ENCODE measurements at regions not wholly inside any gene's neighbourhood (a gene's known extent, or its start where the extent isn't known, plus 50 kb on each side); places are given as distances from the start of the nearest gene placed in this dataset.

- ATAC-seq, result no peak
- H3K4me3 ChIP-seq (replicated peaks in 1 of 3; ENCODE audit: insufficient read depth in 1 of 3, low read depth in 2 of 3, low read length in 3 of 3), result no peak overlapping the region
- no peaks in the 10 kb centered on the region for H3K4me1 ChIP-seq (ENCODE audit: insufficient read depth, low read length)
- no peak overlapping the region for H3K9ac ChIP-seq (ENCODE audit: insufficient read depth, low read depth, low read length)
- ChIA-PET POLR2A (no interaction called here), CTCF (ENCODE audit: low intra/inter-chr PET ratio, low total read pairs) (no interaction called here)
- H3K4me2 ChIP-seq (ENCODE audit: low read depth, low read length), result no peak overlapping the region
- no peak overlapping the region for H3K27ac ChIP-seq (ENCODE audit: extremely low read length, insufficient read depth, low read length)
- 64% methylated on average over 6 of the region's 6 CpGs for WGBS (ENCODE audit: low lambda C conversion rate)
- TF ChIP-seq FOSL1 (CRISPR knock-in tag; IDR thresholded peaks at IDR 0.05; ENCODE audit: borderline replicate concordance) (no peak), JUNB (CRISPR knock-in tag; IDR thresholded peaks at IDR 0.05; ENCODE audit: borderline replicate concordance) (no peak), CSRNP1 (CRISPR knock-in tag; IDR thresholded peaks at IDR 0.05) (no peak), ESRRA (CRISPR knock-in tag; IDR thresholded peaks at IDR 0.05; ENCODE audit: low read depth) (no peak), HES4 (CRISPR knock-in tag; IDR thresholded peaks at IDR 0.05; ENCODE audit: borderline replicate concordance) (no peak), ZNF790 (CRISPR knock-in tag; IDR thresholded peaks at IDR 0.05; ENCODE audit: borderline replicate concordance) (no peak), PTBP1 (IDR thresholded peaks at IDR 0.05; ENCODE audit: low read depth, low read length, poor library complexity, severe bottlenecking) (no peak), SALL1 (CRISPR knock-in tag; IDR thresholded peaks at IDR 0.05) (no peak), GMEB1 (CRISPR knock-in tag; IDR thresholded peaks at IDR 0.05; ENCODE audit: borderline replicate concordance) (no peak), CBX1 (IDR thresholded peaks at IDR 0.05; ENCODE audit: low read depth) (no peak), ZNF232 (CRISPR knock-in tag; IDR thresholded peaks at IDR 0.05; ENCODE audit: borderline replicate concordance) (no peak), NAIF1 (CRISPR knock-in tag; IDR thresholded peaks at IDR 0.05; ENCODE audit: borderline replicate concordance) (no peak)
- BruUV-seq (replicated peaks), result no TSS peak
- in situ Hi-C loops (cut with HindIII; ENCODE audit: extremely low pct_ligation_motif_present, low pct_unique_long_range_greater_than_20kb), result no loop called here
- no peak for DNase-seq (ENCODE audit: low spot score)
- H2AFZ ChIP-seq (ENCODE audit: low read length), result no peak overlapping the region
- H3K79me2 ChIP-seq (ENCODE audit: insufficient read depth, low read length), result no peaks in the 10 kb centered on the region
- no peaks in the 10 kb centered on the region for H4K20me1 ChIP-seq (ENCODE audit: insufficient read depth, low read length)
- H3K9me3 ChIP-seq (ENCODE audit: low read length), result no peaks in the 10 kb centered on the region
- no peaks in the 10 kb centered on the region for H3K27me3 ChIP-seq (ENCODE audit: control insufficient read depth in 1 of 2, insufficient read depth in 2 of 2, low read length in 2 of 2)
- no peaks in the 10 kb centered on the region for H3K36me3 ChIP-seq (replicated peaks in 1 of 2; ENCODE audit: control insufficient read depth in 1 of 2, insufficient read depth in 2 of 2, low read length in 2 of 2)
- no peak for FAIRE-seq
- intact Hi-C loops (cut with micrococcal nuclease; ENCODE audit: unreplicated experiment), result no loop called here
These were observed 212.6 kb downstream of the TBX18 start for GRCh38 chr6:84551797-84552196.
